ENCODE measurements at regions not wholly inside any gene's neighbourhood (a gene's known extent, or its start where the extent isn't known, plus 50 kb on each side); places are given as distances from the start of the nearest gene placed in this dataset.

- TF ChIP-seq, protein P1, sequence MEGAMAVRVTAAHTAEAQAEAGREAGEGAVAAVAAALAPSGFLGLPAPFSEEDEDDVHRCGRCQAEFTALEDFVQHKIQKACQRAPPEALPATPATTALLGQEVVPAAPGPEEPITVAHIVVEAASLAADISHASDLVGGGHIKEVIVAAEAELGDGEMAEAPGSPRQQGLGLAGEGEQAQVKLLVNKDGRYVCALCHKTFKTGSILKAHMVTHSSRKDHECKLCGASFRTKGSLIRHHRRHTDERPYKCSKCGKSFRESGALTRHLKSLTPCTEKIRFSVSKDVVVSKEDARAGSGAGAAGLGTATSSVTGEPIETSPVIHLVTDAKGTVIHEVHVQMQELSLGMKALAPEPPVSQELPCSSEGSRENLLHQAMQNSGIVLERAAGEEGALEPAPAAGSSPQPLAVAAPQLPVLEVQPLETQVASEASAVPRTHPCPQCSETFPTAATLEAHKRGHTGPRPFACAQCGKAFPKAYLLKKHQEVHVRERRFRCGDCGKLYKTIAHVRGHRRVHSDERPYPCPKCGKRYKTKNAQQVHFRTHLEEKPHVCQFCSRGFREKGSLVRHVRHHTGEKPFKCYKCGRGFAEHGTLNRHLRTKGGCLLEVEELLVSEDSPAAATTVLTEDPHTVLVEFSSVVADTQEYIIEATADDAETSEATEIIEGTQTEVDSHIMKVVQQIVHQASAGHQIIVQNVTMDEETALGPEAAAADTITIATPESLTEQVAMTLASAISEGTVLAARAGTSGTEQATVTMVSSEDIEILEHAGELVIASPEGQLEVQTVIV (IDR thresholded peaks at IDR 0.05; ENCODE audit: borderline replicate concordance, partially characterized antibody), result no peak
- TF ChIP-seq, protein P2, sequence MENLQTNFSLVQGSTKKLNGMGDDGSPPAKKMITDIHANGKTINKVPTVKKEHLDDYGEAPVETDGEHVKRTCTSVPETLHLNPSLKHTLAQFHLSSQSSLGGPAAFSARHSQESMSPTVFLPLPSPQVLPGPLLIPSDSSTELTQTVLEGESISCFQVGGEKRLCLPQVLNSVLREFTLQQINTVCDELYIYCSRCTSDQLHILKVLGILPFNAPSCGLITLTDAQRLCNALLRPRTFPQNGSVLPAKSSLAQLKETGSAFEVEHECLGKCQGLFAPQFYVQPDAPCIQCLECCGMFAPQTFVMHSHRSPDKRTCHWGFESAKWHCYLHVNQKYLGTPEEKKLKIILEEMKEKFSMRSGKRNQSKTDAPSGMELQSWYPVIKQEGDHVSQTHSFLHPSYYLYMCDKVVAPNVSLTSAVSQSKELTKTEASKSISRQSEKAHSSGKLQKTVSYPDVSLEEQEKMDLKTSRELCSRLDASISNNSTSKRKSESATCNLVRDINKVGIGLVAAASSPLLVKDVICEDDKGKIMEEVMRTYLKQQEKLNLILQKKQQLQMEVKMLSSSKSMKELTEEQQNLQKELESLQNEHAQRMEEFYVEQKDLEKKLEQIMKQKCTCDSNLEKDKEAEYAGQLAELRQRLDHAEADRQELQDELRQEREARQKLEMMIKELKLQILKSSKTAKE (IDR thresholded peaks at IDR 0.05; ENCODE audit: low read depth, poor library complexity, severe bottlenecking), result no peak
- TF ChIP-seq MYB (IDR thresholded peaks at IDR 0.05; ENCODE audit: borderline replicate concordance, low read depth, low read length), result no peak
- no peak for TF ChIP-seq KDM1A (IDR thresholded peaks at IDR 0.05; ENCODE audit: borderline replicate concordance)
- no peak for TF ChIP-seq IRF4 (IDR thresholded peaks at IDR 0.05; ENCODE audit: low read depth, low read length)
- TF ChIP-seq FOS (IDR thresholded peaks at IDR 0.05; ENCODE audit: borderline replicate concordance, extremely low read depth, insufficient read length), result no peak
- no peak for TF ChIP-seq FOXK2 (IDR thresholded peaks at IDR 0.05)
- TF ChIP-seq, protein P3, sequence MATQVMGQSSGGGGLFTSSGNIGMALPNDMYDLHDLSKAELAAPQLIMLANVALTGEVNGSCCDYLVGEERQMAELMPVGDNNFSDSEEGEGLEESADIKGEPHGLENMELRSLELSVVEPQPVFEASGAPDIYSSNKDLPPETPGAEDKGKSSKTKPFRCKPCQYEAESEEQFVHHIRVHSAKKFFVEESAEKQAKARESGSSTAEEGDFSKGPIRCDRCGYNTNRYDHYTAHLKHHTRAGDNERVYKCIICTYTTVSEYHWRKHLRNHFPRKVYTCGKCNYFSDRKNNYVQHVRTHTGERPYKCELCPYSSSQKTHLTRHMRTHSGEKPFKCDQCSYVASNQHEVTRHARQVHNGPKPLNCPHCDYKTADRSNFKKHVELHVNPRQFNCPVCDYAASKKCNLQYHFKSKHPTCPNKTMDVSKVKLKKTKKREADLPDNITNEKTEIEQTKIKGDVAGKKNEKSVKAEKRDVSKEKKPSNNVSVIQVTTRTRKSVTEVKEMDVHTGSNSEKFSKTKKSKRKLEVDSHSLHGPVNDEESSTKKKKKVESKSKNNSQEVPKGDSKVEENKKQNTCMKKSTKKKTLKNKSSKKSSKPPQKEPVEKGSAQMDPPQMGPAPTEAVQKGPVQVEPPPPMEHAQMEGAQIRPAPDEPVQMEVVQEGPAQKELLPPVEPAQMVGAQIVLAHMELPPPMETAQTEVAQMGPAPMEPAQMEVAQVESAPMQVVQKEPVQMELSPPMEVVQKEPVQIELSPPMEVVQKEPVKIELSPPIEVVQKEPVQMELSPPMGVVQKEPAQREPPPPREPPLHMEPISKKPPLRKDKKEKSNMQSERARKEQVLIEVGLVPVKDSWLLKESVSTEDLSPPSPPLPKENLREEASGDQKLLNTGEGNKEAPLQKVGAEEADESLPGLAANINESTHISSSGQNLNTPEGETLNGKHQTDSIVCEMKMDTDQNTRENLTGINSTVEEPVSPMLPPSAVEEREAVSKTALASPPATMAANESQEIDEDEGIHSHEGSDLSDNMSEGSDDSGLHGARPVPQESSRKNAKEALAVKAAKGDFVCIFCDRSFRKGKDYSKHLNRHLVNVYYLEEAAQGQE (IDR thresholded peaks at IDR 0.05; ENCODE audit: low read depth, low read length), result no peak
- no peak for TF ChIP-seq TCF3 (IDR thresholded peaks at IDR 0.05; ENCODE audit: borderline replicate concordance, insufficient read depth, low read depth, low read length)
These were observed 717.8 kb downstream of the JRKL start (continued) for GRCh38 chr11:97107604-97108003.

Measured in GM12878 (cell line).